ENCODE measurements at regions not wholly inside any gene's neighbourhood (a gene's known extent, or its start where the extent isn't known, plus 50 kb on each side); places are given as distances from the start of the nearest gene placed in this dataset.

GRCh38 chr9:1173211-1173610, 123.1 kb downstream of the DMRT2 start:
- TF ChIP-seq YY1 (IDR thresholded peaks at IDR 0.05; ENCODE audit: insufficient read depth, insufficient read length) (no peak), ZNF274 (IDR thresholded peaks at IDR 0.05; ENCODE audit: low read depth, low read length) (no peak)

Data from NT2/D1 (cell line).